HG03139 (cell line): ENCODE measurements at regions not wholly inside any gene's neighbourhood (a gene's known extent, or its start where the extent isn't known, plus 50 kb on each side); places are given as distances from the start of the nearest gene placed in this dataset.

Source experiments
- ATAC-seq: cut with Tn5 transposase; IDR thresholded peaks from one replicate; pipeline ENCODE4 v1.9.1; 2021; ENCODE audit not compliant: unreplicated experiment

DNA sequence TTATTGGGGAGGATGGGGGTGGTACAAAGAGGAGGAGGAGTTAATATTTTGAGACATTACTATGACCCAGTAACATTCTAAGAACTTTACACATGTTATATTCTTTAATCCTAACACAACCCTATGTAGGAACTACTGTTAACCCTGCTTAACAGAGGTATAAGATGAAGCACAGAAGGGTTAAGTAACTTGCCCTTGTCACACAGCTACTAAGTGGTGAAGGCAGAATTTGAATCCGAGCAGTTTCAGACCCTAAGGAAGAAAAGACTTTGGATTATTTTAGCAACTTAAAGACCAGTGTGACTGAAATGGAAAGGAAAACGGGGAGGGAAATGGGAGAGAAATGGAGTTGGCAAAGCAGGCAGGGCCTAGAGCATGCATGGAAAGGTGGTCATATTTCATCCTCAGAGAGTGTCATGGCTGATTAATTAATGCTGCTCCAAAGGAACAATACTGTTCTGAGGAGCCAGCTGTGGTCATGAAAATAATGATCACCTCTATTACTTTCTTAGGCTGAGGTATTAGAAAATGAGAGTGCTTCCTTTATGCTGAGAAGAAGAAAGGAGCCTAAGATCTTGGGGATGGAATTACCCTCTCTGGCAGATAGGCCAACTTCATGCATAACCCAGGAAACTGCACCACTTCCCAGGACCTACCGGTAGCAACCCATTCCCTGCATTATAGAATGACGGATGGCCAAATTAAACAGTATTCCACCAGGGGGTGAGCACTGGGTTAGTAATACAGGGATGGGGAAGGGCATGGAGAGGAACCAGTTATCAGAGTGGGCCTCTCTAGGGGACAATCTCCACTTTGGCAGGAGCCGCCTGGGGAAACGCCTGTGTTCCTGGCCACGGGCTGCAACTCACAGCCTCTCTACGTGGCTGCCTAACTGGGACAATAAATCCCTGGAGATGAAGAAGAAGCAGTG is 50.1 kb upstream of the TNFAIP3 start:
- ATAC-seq = no peak
